GM18907 (cell line): ENCODE measurements at regions not wholly inside any gene's neighbourhood (a gene's known extent, or its start where the extent isn't known, plus 50 kb on each side); places are given as distances from the start of the nearest gene placed in this dataset.

ENCODE experiments used
- ATAC-seq: cut with Tn5 transposase; IDR thresholded peaks from one replicate; pipeline ENCODE4 v1.9.1; 2021; ENCODE audit warnings: mild to moderate bottlenecking, moderate library complexity; ENCODE audit not compliant: unreplicated experiment

DNA sequence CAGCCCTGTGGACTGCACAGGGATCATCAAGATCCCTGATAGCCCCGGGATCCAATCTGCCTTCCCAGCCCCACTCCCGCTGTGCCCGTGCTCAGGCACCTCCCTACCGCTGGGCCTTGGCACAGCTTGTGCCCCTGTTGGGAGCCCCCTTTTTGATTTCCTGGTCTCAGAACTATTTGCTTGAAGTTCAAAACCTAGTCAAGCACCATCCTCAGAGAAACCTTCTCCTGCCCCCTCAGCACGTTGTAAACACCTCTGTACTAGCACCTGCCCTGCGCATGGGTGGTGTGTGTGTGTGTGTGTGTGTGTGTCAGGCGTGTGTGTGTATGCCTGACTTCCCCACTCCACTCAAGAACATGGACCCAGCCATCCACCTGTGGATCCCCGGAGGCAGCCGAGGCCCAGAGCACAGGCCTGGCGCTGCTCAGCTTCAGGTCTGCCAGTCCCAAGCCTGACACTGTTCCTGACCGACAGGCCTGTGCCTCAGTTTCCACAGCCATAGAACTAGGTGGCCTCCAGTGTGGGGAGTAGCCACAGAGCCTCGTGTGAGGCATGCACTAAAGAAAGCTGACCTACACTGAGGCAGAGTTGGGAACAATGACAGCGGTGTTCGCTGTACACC is 65.5 kb downstream of the ADRA2C start:
- ATAC-seq: no peak

DNA sequence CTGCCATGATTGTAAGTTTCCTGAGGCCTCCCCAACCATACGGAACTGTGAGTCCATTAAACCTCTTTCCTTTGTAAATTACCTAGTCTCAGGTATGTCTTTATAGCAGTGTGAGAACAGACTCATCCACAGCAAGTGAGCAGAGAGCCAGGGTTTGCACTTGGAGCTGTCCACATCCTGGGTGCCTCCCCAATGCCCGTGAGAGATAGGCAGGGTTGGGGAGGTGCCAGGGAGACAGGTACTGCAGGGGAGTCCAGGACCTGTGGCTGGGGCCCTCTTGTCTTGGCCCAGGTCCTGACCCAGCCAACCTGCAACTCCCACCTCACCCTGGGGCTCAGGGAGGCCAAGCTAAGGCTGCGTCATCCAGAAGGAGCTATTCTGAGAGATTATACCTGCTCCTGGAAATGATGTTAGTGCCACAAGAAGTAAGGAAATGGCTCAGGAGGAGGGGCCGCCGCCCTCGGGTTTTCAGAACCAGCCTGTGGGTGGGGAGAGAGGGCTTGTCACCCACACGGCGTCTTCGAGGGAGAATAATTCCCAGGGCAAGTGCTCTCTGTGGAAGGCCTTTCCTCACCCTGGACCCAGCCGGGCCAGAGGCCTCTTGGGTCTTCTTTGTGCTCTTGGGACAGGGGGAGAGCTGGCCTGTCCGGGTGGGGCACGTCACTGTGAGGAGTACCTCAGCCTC is 66.5 kb downstream of the ADRA2C start:
- ATAC-seq: no peak

DNA sequence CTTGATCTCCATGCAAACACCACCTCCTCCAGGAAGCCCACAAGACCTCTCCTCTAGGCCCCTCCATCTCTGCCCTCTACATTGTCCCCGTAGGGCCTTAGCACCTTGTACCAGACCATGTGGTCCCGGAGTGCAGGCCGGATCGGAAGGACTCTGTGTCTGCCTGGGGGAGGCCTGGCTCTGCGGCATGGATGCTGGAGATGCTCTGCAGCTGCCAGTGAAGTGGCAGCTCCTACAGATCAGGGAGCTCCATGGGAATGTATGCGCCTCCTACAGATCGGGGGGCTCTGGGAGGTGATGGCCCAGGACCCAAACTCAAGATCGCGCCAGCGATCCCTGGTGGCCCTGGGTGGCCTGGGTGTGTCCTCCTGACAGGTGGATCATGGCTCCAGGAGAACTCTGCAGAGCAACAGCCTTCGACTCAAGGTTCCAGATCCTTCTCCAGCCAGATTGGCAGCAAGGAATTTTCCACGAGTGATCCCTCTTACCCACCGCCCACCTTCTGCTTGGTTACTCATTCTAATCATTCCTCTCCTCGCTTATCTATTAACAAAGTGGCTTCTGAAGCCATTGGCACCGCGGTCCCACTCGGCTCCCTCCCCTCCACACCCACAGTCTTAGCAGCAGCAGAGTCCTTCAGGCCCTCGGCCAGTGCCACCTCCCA is 67.3 kb downstream of the ADRA2C start:
- ATAC-seq: no peak

DNA sequence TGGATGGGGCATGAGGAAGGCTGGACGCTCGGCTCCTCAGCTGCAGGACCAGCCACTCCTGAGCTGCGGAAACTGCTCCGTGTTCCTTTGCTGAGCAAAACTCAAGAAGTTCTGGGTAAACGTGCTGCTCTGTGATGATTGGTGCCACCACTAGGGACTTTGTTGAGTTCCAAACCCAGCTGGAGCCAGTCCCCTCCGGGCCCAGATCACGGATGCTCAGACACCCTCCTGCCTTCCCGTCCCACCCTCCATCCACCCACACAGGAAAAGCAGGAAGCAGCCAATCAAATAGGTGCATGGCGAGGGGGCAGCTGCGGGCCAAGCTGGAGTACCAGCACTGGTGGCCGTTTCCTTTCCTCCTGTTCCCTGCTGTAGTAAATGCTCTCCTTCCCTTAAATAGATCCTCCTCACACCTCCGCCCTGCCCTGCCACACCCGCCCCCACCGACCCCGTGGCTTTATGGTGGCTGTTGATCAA is 68.0 kb downstream of the ADRA2C start:
- ATAC-seq: no peak

DNA sequence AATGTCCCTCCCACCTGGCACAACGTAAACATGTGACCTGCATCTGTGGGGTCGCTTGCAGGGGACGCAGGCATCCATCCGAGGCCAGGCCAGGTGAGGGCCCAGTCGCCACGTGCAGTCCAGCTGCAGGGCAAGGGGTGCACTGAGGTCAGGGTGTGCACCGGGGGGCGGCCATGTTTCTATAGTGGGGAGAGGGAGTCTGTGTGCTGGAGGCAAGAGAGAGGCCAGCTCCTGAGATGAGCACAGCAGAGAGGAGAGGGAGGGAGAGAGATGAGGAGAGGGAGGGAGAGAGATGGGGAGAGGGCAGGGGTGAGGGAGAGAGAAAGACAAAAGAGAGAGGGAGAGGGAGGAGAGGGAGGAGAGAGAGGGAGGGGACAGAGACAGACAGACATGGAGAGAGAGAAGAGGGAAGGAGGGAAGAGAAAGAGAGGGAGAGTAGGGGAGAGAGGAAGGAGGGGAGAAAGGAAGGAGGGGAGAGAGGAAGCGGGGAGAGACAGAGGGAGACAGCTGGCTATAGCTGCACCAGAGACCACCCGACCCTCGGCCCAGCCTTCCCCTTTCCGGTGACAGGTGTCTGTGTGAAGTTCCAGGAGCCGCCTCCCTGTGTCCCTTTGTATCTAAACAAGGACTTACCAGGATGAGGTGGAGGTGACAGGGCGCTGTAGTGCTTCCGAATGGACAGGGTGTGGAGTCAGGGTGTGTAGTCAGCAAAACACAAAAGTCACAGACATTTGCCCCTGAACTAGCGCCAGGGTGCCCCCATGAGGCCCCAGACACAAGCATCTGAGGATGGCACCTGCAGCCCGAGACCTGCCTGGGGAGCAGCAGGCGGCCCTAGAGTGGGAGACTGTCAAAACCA is 68.7 kb downstream of the ADRA2C start:
- ATAC-seq: no peak

DNA sequence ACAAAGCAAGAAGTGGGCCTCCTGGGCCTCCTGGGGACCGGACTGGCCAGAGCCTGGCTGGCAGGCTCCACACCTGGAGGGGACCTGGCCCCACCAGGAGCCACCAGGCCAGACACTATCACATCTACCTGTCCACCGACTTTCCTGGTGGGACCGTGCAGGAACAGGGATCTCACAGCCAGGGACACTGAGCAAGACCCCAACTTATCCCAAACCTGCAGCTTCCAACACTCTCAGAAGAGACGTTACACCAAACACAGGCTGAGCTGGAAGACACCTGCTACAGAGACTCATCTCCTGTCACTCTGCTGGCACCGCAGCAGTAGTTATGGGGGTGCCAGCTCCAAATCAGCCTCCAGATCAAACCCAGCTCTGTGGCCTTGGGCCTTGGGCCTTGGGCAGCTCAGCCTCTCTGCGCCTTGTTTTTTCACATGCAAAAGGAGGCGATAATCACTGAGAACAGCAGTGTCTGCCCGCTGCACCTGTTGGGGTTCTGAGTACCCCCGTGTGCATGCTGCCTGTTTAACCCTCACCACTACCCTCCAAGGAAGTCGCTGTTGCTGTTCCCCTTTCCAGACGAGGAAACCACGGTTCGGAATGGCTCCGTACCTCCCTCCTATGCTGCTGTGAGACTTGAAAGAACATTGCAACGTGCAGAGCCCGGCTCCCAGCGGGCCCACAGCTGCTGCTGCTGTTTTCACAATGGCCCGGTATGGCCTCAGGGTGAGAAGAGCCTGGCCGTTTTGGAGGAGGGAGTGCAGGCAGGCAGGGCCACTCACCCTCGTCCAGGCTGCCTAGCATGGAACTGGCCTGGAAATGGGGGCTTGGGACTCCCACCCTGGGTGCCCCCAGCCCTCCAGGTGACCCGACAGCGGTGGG is 69.6 kb downstream of the ADRA2C start:
- no peak for ATAC-seq

DNA sequence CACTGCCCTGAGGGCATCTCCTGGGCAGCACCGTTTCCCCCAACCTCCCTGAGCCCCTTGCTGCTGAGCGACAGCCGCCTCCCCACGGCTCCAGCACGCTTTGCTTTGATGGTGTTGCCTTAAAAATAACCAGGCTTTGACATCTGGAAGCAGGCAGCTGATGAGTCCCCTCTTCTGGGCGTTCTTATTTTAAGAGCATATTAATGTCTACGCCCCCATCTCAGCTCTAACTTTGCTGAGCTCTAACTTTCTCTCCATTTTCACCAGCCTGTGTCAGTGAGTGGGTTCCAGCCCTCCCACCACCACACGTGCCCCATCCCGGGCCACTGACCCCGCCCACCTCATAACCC is 70.2 kb downstream of the ADRA2C start:
- ATAC-seq: no peak

DNA sequence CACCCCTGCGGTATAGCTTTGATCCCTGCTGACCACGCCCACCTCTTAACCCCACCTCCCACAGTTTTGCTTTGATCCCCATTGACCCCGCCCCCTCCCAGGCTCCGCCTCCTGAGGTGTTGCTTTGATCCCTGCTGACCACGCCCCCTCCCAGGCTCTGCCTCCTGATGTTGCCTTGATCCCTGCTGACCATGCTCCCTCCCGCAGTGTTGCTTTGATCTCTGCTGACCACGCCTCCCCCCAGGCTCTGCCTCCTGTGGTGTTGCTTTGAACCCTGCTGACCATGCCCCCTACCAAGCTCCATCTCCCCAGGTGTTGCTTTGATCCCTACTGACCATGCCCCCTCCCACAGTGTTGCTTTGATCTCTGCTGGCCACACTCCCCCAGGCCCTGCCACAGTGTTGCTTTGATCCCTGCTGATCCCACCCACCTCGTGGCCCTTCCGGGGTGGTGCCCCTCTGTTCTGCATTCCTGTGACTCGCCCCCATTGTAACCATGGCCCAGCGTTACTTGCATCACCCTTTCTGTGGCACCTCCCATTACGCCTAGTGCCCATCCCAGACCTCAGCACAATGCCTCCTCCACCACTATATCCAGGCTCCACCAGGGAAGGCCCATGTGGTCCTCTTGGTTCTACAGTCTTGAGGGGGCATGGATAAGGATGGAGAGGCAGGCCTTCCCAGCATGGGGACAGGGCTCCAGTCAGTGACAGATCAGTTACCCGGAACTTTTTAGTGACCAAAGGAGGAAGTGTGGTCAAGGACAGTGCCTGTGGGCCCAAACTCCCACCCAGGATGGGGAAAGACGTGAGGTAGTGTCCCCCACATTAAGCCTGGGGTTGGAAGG is 70.8 kb downstream of the ADRA2C start:
- no peak for ATAC-seq

DNA sequence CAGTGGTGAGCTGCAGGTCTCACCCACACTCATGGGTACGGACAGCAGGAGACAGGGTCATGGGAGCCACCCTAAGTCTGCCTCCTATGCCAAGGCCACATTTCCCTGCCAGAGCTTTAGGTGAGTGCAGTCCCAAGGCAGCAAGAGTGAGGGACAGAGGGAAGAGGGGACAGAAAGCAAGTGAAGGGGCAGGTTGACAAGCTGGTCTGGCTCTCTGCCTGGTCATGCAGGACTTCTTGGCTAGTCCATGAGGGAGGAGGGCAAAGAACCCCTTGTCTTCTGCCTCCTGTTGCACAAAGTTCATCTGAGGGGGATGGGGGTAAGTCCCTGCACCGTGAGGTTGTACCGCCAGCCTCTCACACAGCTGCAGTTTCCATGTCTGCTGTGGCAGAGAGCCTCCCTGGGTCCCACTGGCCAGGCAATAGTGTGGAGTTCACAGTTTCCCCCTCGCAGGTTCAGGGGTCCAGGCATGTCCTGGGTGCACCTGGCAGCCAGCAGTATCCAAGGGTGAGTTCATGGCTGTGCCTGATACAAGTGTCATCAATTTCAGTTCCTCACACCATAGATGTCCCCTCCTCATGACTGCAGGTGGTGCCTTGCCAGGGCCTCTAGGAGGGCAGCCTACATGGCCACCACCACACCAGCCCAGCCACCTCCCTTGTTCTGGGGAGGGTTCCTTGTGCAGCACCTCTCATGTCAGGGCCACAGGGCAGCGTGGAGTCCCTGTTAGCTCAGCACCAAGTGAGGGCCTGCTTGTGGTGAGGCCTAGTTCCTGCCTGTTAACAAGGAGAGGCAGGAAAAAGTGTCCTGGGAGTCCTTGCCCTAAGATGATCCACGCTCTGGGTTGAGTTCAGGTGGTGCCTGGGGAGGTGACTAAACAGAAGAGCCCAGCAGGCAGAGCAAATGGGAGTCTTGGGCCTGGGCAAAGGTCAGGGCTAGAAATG is 72.5 kb downstream of the ADRA2C start:
- no peak for ATAC-seq

DNA sequence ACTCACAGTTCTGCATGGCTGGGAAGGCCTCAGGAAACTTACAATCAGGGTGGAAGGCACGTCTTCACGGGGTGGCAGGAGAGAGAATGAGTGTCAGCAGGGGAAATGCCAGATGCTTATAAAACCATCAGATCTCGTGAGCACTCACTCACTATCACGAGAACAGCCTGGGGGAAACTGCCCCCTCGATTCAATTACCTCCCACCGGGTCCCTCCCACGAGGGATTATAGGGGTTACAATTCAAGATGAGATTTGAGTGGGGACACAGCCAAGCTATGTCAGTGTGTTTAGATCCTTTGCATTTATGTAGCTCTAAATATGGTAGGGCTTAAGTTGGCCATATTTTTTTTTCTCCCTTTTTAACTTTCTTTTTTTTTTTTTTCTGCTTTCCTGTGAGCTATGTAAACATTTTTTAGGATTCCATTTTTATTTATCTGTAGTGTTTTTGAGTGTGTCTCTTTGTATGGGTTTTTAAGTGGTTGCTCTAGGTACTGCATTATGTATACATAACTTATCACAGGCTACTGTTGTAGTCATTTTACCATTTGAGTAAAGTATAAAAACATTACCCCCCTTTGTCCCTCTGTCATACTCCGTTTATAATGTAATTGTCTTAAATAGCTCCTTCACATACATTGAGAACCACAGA is 79.0 kb downstream of the ADRA2C start:
- no peak for ATAC-seq

DNA sequence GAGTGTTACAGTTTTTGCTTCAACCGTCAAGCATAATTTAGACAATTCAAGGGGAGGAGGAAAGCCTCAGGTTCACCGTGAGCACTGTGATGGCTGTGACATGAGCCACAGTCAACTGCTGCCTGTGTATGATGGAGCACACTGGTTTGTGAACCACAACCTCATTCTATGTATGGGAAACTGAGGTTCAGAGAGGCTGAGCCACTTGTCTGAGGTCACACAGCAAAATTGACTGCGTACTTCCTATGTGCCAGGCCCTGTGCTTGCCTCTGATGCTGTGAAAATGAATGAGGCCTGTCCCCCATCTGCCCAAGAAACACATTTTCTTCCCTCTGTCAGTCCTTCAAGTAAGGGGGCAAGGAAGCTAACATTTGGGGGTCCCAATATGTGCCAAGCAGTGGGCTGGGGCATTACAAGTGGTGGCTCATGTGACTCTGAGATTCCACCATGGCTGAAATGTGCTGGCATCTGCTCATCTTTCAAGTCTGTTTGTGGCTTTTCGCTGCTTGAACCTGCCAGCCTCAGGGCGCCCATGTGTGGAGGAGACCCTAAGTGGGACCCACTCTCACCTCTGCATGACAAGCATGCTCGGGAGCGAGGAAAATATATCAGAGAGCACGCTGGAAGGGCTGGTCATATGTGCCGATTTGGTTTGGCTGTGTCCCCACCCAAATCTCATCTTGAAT is 79.7 kb downstream of the ADRA2C start:
- no peak for ATAC-seq

DNA sequence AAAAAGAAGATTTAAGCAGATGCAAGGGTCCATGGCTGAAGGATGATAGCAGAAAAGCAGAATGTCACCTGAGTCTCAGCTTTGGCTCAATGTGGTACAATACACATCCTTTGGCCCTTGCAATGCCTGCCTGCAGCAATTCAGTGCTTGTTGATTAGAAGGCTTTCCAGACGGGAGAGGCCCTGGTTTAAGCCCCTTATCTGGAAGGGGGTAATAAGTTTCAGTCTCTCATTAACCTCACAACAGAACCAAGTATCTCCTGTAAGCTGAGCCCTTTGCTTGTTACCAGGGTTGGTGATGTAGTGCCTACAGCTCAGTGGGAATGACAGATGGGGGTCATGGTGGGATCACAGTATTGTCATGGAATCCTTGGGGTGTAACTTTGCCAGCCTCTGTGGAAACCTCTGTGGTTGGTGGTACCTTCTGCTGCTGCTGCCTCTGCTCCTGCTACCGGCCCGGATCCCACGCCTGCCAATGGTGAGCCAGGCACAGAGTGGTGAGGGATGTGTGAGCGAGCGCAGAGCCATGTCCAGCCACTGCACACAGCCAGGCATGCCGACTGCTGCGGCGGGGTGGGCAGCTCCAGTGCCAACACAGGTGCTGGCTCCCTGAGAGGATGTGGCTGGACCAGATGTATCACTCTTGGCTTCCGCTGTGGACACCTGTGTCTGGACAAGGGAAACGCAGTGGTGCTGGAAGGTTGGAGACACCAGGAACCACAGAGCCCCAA is 81.2 kb downstream of the ADRA2C start:
- ATAC-seq: no peak

DNA sequence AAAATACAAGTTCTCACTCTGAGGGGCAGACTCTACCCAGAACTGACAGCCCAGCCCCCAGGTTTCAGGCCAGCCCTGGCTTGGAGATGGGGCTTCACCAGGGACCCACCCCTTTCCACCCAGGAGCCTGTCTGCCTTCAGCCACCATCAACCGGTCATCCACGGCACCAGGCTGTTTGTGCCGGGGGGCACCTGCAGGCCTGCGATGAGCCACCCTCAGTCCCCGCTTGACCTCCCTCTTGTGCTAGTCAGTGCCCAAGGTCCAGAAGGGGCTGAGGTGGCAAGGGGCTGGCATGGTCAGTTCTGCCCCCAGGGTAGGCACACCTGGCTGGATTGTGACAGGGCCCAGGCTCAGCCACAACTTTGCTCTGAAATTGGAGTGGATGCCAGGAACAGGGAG is 82.1 kb downstream of the ADRA2C start:
- no peak for ATAC-seq

DNA sequence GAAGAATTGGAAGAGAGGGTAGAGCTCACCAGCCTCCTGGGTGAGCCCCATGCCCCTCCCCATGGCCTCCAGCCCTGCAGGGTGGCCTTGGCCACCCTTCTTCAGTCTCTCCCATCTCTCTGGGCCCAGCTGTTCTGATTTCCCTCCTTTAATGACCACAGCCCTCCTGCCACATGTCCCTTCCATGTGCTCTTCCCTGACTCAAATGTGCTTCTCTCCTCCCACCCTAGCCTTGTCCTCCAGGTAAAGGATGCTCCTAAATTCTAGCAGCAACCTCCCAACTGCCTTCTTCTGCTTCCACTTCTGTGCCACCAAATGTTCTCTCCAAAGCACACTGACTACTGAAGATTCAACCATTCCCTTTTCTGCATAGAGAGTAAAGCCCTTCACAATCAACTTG is 83.0 kb downstream of the ADRA2C start:
- ATAC-seq: no peak

DNA sequence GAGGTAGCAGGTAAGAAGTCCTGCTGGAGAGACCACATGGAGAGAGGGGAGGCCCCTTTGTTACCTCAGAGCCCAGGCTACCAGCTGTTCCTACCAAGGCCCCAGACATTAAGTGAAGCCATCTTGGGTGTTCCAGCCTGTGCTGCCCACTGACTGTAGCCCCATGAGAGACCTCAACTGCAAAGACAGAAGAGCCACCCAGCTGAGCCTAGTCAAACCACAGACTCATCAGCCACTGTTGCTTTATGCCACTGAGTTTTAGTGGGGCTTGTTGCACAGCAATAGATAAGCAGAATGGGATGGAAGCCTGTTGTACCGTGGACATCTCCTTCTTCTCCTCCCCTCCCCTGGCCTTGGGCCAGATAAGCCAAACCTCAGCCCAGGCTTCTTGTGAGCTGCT is 83.9 kb downstream of the ADRA2C start:
- no peak for ATAC-seq

DNA sequence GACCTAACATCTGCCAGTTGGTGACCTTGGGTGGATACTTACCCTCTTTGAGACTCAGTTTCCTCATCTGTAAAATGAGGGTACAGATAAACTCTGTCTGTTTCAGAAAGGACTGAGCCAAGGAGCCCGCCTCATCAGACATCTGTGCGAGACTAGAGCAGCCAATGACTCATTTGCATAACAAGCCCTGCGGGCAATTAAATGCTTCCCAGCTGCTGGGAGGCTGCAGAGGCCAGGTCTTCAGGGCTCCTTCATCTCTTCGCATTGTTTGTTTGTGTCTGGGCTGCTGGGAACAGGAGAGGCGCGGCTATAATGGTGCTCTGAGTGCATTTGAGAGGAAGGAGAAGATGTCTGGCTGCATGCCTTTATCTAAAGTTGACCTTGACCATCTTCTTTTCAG is 85.0 kb downstream of the ADRA2C start:
- no peak for ATAC-seq

DNA sequence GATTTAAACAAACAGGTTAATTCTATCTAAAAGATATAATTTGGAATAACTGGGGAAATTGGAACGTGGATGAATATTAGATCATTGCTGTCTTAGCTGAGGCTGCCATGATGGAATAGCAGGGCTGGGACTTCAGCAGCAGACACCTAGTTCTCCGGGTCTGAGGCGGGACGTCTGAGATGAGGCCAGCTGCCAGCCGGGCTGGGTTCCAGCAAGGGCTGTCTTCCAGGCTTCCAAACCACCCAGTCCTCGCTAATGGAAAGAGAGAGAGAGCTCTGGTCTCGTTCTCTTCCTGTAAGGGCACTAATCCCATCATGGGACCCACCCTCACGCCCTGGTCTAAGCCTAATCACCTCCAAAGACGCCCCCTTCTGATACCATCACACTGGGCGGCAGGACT is 85.7 kb downstream of the ADRA2C start:
- ATAC-seq: no peak
